ENCODE measurements at regions not wholly inside any gene's neighbourhood (a gene's known extent, or its start where the extent isn't known, plus 50 kb on each side); places are given as distances from the start of the nearest gene placed in this dataset.

- intact Hi-C loops (cut with micrococcal nuclease): no loop called here
Measured at GRCh38 chr2:21253311-21254027, 129.7 kb downstream of the TDRD15 start.

DNA sequence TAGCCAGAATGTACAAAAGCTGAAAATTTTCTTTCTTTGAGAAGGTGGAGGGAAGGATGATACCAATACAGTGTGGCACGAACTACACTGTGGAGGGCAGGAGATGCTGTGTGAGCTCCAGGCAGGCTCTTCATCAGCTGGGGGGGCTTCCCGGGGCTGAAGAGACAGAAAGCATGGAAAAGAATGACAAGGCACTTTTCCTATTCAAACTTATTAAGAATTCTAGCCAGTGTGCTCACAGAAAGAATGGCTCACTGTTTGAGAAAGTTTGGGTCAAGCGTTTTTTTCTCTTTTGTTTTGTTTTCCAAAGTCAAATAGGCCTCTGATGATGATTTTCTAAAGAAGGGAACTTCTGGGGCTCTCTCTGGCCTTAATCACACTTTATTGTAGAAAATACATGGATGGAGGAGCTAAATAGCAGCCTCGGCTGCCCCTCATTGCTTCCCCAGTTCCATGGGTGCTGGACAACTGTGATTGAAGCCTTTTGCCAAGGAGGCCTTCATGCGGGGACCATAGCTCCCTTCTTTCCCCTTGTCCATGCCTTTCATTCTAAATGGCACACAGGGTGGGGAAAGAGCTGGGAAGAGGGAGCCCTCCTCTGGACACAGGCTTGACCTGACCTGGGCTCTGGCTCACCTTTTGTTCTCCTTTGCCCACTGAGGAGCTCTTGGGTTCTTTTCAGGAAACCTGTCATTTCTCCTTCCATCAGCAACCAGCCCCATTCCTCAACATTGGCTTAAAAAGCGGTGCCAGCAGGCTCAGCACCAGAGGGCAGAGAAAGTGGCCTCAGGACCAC is 130.6 kb downstream of the TDRD15 start:
- intact Hi-C loops (cut with micrococcal nuclease): no loop called here

DNA sequence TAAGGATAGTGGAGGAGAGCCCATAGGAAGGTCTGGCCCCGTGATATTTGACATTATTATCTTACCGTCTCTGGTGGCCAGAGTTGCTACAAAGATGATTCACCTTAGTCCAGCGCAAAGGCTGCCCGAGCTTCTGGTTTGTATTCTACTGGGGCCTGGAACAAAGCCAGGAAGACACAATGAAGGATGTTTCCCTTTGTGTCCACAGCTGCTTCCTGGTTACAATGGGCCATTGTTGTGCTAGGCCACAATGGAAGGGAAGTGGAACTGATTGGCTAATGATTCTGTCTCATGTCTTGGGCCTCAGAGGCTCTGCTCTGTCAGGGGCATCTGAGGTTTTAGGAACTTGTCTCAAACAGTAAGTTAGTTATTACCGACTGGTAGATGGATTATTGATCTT is 132.2 kb downstream of the TDRD15 start:
- intact Hi-C loops (cut with micrococcal nuclease): no loop called here

- intact Hi-C loops (cut with micrococcal nuclease): no loop called here
Measured at GRCh38 chr2:21257621-21258020, 133.9 kb downstream of the TDRD15 start.

- intact Hi-C loops (cut with micrococcal nuclease): no loop called here
Measured at GRCh38 chr2:21258082-21258481, 134.3 kb downstream of the TDRD15 start.

DNA sequence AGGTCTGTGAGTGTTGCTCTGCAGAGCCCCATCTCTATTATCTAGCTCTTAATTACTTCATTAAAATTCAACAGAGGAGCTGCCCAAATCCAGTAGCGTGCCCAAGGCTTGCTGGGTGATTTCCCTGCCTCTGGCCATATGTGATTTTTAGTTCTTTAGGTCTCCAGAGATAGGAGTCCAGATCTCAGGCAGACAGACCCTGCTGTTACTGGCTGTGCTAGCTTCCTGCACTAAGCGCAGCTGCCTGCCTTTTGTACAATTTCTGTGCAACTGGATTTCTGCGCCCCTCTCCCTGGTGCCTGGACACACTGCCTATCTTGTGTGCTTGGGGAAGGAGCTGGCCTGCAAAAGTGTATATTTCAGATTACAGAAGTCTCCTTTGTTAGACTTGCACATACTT is 136.5 kb downstream of the TDRD15 start:
- intact Hi-C loops (cut with micrococcal nuclease): no loop called here

GRCh38 chr2:21261591-21261990 is 137.8 kb downstream of the TDRD15 start:
- intact Hi-C loops (cut with micrococcal nuclease): no loop called here

- intact Hi-C loops (cut with micrococcal nuclease): no loop called here
Measured at GRCh38 chr2:21262426-21262940, 138.7 kb downstream of the TDRD15 start.

DNA sequence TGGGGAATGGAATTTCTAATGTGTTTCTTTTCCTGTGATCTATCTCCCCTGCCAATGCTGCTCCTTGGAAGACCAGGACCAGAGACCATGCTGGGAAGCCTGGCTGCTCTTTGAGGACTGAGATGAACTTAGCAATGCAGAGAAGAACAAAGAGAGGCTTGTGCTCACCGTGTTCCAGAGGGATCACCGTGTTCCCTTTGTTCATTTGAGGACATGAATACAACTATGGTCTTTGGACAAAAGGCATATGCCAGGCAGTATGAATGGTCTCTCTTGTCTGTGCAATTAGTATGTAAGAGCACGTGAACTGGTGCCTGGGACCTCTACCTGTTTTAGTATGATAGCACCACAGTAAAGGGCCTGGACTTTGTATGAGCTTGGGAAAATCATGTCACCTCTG is 139.9 kb downstream of the TDRD15 start:
- intact Hi-C loops (cut with micrococcal nuclease): no loop called here

- intact Hi-C loops (cut with micrococcal nuclease): no loop called here
Measured at GRCh38 chr2:21265752-21266151, 142.0 kb downstream of the TDRD15 start.

DNA sequence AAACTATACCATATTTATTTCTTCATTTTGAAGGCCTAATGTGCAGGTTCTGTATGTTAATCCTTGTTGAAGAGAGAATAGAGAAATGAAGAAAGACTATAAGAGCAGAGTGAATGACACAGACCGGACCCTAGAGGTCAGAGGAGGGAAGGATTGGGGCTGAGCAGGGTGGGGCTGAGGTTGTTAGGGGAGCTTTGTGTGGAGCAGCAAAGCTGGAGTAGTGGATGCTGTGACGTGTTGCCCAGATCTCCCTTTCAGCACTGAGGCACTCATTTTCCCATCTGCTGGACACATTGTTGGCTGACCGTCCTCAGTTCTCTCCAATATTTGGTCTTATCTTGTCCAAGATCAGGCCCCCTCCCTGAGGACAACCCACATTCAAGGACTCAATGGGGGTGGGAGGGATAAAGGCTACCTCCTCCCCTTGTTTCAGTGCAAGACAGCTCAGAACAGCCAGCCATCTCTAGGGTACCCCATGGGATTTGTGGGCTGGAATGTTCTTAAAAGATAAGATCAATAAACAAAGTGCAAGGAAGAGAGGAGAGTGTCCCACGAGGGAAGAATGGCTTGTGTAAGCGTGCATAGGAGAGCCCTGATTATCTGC is 143.6 kb downstream of the TDRD15 start:
- intact Hi-C loops (cut with micrococcal nuclease): no loop called here

DNA sequence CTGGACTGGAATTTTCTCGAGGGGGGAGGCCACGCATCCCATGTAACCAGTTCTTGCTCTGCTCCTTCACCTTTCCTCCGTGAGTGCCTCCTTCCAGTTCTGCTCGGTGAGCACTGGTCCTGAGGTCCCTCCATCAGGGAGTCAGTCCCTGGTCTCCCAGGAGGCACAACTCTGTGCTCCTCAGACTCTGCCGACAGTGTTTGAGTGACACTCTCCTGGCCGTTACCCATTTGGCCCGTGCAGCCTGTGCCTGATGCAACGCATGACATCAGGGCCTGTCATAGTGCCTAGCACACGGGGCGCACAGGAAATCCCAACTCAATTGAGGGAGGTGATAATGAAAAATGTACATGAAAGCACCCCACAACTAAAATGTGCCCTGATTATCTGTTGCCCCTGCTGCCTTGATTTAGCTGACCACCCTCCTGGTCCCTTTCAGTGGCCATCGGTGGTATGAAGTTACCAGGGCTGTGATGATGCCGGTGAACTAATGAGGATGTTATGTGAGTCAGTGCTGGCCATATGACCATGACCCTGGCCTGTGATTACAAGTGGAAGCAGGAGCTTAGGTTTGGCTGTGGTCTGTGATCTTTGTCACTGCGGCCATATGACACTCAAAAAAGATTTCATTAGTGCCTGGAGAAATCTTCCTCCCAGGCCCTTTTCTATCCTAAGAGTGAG is 144.6 kb downstream of the TDRD15 start:
- intact Hi-C loops (cut with micrococcal nuclease): no loop called here

- intact Hi-C loops (cut with micrococcal nuclease): no loop called here
Measured at GRCh38 chr2:21268878-21269224, 145.1 kb downstream of the TDRD15 start.

DNA sequence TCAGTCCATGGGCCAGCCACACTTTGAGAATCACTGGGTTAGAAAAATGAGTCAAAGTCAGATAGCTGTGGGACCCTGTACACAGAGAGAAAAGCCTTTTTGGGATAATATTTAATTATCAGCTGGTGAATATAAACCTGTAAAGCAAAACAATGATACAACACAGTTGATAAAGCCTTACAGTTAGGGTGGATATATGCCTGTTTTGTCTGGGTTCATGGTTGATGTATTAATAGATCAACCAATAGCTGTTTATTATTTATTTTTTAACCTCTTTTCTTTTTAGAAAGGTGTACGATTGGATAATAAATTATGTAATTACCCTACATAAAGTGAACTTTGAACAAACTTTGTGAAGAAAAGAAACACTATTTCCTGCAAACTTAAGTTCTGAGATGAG is 145.6 kb downstream of the TDRD15 start:
- intact Hi-C loops (cut with micrococcal nuclease): no loop called here

- intact Hi-C loops (cut with micrococcal nuclease): no loop called here
Measured at GRCh38 chr2:21270083-21270491, 146.3 kb downstream of the TDRD15 start.

DNA sequence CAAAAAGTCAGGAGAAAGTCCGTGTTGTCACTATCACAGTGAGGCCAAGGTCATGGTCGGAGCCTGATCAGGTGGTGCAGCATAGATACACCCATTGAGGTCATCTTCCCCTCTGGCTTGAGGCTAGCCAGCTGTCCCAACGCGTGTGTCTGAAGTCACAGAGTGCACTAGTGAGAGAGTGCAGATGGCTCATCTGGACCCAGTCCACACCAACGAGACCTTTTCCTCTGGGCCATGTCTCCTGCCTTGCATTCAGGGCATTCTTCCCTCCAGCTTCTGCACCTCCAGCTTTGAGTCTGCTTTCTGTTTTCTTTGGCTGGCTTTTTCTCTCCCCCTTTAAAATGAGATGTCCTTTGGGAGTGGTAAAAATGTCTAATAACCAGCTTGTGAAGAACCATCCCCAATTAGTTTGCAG is 146.9 kb downstream of the TDRD15 start:
- intact Hi-C loops (cut with micrococcal nuclease): no loop called here

- intact Hi-C loops (cut with micrococcal nuclease): no loop called here
Measured at GRCh38 chr2:21276163-21276562, 152.4 kb downstream of the TDRD15 start.

DNA sequence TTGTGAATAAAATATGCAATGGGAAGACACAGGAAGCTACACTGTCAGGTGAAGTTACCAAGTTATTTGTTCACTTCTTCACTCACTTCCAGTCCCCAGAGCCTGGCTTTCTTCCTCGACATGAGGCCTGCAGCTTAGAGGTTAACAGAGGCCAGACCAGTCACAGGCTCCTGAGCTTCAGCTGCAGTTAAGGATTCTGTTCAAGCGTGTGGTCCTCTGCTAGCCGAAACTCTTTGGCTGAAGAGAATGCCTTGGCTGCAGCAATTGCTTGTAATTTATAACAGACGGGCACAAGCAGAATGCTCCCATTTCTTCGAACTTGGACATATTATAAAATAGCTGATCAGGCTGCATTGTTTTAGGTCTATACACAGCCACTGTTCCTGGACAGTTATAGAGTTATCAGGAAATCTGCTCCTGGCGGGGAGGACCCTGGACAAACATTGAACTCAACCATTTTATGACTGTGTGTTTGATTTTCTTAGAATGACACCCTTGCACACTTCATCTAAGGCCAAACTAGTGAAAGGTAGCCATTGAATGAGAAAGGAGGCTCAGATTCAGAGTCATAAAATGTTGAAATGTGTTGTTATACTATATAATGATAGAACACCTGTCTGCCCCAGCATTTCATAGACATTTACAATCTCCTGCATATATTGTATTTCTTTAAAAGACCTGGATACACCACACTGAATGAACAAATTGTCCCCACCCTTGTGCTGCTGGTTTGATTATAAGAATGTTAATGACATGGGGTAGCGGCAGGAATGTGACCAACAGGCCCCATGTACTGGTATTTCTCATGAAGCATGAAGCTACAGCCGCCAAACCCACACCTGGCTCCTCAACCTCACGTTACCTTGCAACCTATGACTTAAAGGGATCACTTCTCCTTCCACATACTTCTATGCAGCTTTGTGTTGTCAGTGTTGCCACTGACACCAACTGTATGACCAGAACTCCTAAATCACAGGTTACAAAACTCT is 153.6 kb downstream of the TDRD15 start:
- intact Hi-C loops (cut with micrococcal nuclease): no loop called here

- intact Hi-C loops (cut with micrococcal nuclease): no loop called here
Measured at GRCh38 chr2:21279525-21279924, 155.8 kb downstream of the TDRD15 start.

GRCh38 chr2:21280793-21281192 is 157.0 kb downstream of the TDRD15 start:
- intact Hi-C loops (cut with micrococcal nuclease): no loop called here

DNA sequence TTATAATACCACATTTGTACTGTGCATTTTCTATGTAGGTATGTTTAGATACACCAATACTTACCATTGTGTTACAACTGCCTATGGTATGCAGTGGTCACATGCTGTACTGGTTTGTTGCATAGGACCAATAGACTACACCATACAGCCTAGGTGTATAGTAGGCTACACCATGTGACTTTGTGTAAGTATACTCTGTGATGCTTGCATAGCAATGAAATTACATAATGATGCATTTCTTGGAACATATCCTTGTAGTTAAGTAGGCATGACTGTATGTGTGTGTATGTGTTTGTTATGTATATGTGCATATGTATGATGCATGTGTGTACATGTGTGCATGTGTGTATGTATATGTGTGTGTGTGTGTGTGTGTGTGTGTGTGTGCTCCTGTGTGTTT is 157.6 kb downstream of the TDRD15 start:
- intact Hi-C loops (cut with micrococcal nuclease): no loop called here
